Neuronal stem cell (in vitro differentiated cells): ENCODE measurements at regions not wholly inside any gene's neighbourhood (a gene's known extent, or its start where the extent isn't known, plus 50 kb on each side); places are given as distances from the start of the nearest gene placed in this dataset.

ENCODE experiments used
- DNase-seq: peaks from one replicate; pipeline ENCODE4 v3.0.0-alpha.2; 2013; ENCODE audit warnings: low spot score
- H2AFZ ChIP-seq: one replicate; pipeline ENCODE4 v1.6.1; 2013; ENCODE audit warnings: mild to moderate bottlenecking, low read length, inconsistent platforms
- H2AK5ac ChIP-seq: 2 replicates; pipeline ENCODE4 v1.6.1; 2013; ENCODE audit warnings: low read depth, mild to moderate bottlenecking, inconsistent platforms, low read length, moderate library complexity, mixed read lengths
- H2BK120ac ChIP-seq: 2 replicates; pipeline ENCODE4 v1.6.1; 2013; ENCODE audit warnings: low read depth, mild to moderate bottlenecking, inconsistent platforms, low read length, moderate library complexity, mixed read lengths
- H2BK12ac ChIP-seq: one replicate; pipeline ENCODE4 v1.6.1; 2013; ENCODE audit warnings: low read length, inconsistent platforms
- H2BK15ac ChIP-seq: 2 replicates; pipeline ENCODE4 v1.6.1; 2013; ENCODE audit warnings: mild to moderate bottlenecking, low read length, inconsistent platforms, mixed read lengths
- H2BK5ac ChIP-seq: one replicate; pipeline ENCODE4 v1.6.1; 2013; ENCODE audit warnings: inconsistent platforms, mild to moderate bottlenecking, low read length, moderate library complexity
- H3K14ac ChIP-seq: one replicate; pipeline ENCODE4 v1.6.1; 2013; ENCODE audit warnings: low read length, inconsistent platforms
- H3K18ac ChIP-seq: 2 replicates; pipeline ENCODE4 v1.6.1; 2013; ENCODE audit warnings: low read length, inconsistent platforms
- H3K23ac ChIP-seq: 2 replicates; pipeline ENCODE4 v1.6.1; 2013; ENCODE audit warnings: low read depth, mild to moderate bottlenecking, mixed read lengths, low read length, inconsistent platforms; ENCODE audit not compliant: poor library complexity
- H3K27ac ChIP-seq: replicated peaks from 3 replicates; pipeline ENCODE4 v1.5.1; 2013; ENCODE audit warnings: low read length, inconsistent platforms
- H3K27me3 ChIP-seq, 3 experiments: 2 replicates each; pipeline ENCODE4 v1.6.1; 2013; ENCODE audit warnings: low read length in 3 of 3, mild to moderate bottlenecking in 2 of 3, inconsistent platforms in 1 of 3, low read depth in 1 of 3, mixed read lengths in 1 of 3, moderate library complexity in 1 of 3; ENCODE audit not compliant: control insufficient read depth in 3 of 3, insufficient read depth in 3 of 3
- H3K36me3 ChIP-seq, 2 donors: replicated peaks in 1 of 2; 2 replicates each; pipeline ENCODE4 v1.6.1; 2013; ENCODE audit warnings: low read length in 2 of 2; ENCODE audit not compliant: control insufficient read depth in 2 of 2, insufficient read depth in 2 of 2
- H3K4ac ChIP-seq: 2 replicates; pipeline ENCODE4 v1.6.1; 2013; ENCODE audit warnings: inconsistent platforms, mild to moderate bottlenecking, low read length, moderate library complexity
- H3K4me1 ChIP-seq, 2 donors: 1 replicate in 1 of 2; 2 replicates in 1 of 2; pipeline ENCODE4 v1.6.1; 2013; ENCODE audit warnings: low read length in 2 of 2, low read depth in 1 of 2; ENCODE audit not compliant: control insufficient read depth in 2 of 2, insufficient read depth in 1 of 2
- H3K4me2 ChIP-seq: one replicate; pipeline ENCODE4 v1.6.1; 2013; ENCODE audit warnings: mild to moderate bottlenecking, low read length, inconsistent platforms; ENCODE audit not compliant: insufficient read depth, poor library complexity, severe bottlenecking
- H3K4me3 ChIP-seq, 2 donors: 2 replicates each; pipeline ENCODE4 v1.5.1; 2013; ENCODE audit warnings: low read length in 2 of 2, mild to moderate bottlenecking in 2 of 2, inconsistent platforms in 1 of 2, moderate library complexity in 1 of 2
- H3K79me1 ChIP-seq: one replicate; pipeline ENCODE4 v1.6.1; 2013; ENCODE audit warnings: low read depth, mild to moderate bottlenecking, inconsistent platforms, low read length, moderate library complexity
- H3K9ac ChIP-seq: one replicate; pipeline ENCODE4 v1.6.1; 2013; ENCODE audit warnings: mild to moderate bottlenecking, low read depth, low read length, inconsistent platforms; ENCODE audit not compliant: poor library complexity
- H3K9me3 ChIP-seq, 2 donors: replicated peaks in 1 of 2; 2 replicates each; pipeline versions ENCODE3 to v1.6.1; 2013; ENCODE audit warnings: low read length in 2 of 2, mild to moderate bottlenecking in 2 of 2, inconsistent platforms in 1 of 2, low read depth in 1 of 2, mixed read lengths in 1 of 2, moderate library complexity in 1 of 2; ENCODE audit not compliant: control insufficient read depth in 2 of 2, insufficient read depth in 1 of 2
- H4K8ac ChIP-seq: one replicate; pipeline ENCODE4 v1.6.1; 2013; ENCODE audit warnings: low read depth, mild to moderate bottlenecking, inconsistent platforms, low read length, moderate library complexity
- H4K91ac ChIP-seq: one replicate; pipeline ENCODE4 v1.6.1; 2013; ENCODE audit warnings: low read length, low read depth, mild to moderate bottlenecking, inconsistent platforms; ENCODE audit not compliant: poor library complexity
- WGBS, 2 donors: extraction: QIAGEN DNeasy Blood & Tissue Kit; methylation state at CpG; one replicate each; pipeline ENCODE4 v1.1.7; 2013; ENCODE audit warnings: missing lambda C conversion rate in 2 of 2, mixed read lengths in 1 of 2; ENCODE audit not compliant: insufficient read length in 2 of 2, insufficient replicate concordance in 1 of 2; ENCODE audit errors: extremely low coverage in 2 of 2; 5-methylcytosine and 5-hydroxymethylcytosine counted together

- no peak overlapping the region for H3K9ac ChIP-seq
- peaks cover 5 to 7% of the 10 kb centered on the region in 2 donors for H3K4me1 ChIP-seq
- H2AK5ac ChIP-seq: no peak overlapping the region
- peak overlapping the region; percentile 89 for H2AFZ ChIP-seq
- H3K27ac ChIP-seq: no peak overlapping the region
- H3K14ac ChIP-seq: no peak overlapping the region
- no CpG with 5 or more reads among the region's 7 CpGs for WGBS, 2 donors
- H3K9me3 ChIP-seq: peaks cover 0 to 5% of the 10 kb centered on the region in 2 donors
- no peak overlapping the region for H2BK15ac ChIP-seq
- no peak overlapping the region for H3K4ac ChIP-seq
- H2BK120ac ChIP-seq: no peak overlapping the region
- no peaks in the 10 kb centered on the region for H3K36me3 ChIP-seq
- H3K4me3 ChIP-seq: no peak overlapping the region
- H3K4me2 ChIP-seq: no peak overlapping the region
- peak overlapping the region; percentile 3 for H4K8ac ChIP-seq
- no peak overlapping the region for H4K91ac ChIP-seq
- H3K23ac ChIP-seq: no peak overlapping the region
- H3K18ac ChIP-seq: no peak overlapping the region
- H2BK5ac ChIP-seq: peak overlapping the region; percentile 76
- H3K79me1 ChIP-seq: no peaks in the 10 kb centered on the region
- no peaks in the 10 kb centered on the region for H3K27me3 ChIP-seq
- no peak overlapping the region for H2BK12ac ChIP-seq
- DNase-seq: no peak
Measured at GRCh38 chr2:37874470-37874869, 50.6 kb upstream of the RMDN2 start.
